ENCODE measurements at regions not wholly inside any gene's neighbourhood (a gene's known extent, or its start where the extent isn't known, plus 50 kb on each side); places are given as distances from the start of the nearest gene placed in this dataset.

DNA sequence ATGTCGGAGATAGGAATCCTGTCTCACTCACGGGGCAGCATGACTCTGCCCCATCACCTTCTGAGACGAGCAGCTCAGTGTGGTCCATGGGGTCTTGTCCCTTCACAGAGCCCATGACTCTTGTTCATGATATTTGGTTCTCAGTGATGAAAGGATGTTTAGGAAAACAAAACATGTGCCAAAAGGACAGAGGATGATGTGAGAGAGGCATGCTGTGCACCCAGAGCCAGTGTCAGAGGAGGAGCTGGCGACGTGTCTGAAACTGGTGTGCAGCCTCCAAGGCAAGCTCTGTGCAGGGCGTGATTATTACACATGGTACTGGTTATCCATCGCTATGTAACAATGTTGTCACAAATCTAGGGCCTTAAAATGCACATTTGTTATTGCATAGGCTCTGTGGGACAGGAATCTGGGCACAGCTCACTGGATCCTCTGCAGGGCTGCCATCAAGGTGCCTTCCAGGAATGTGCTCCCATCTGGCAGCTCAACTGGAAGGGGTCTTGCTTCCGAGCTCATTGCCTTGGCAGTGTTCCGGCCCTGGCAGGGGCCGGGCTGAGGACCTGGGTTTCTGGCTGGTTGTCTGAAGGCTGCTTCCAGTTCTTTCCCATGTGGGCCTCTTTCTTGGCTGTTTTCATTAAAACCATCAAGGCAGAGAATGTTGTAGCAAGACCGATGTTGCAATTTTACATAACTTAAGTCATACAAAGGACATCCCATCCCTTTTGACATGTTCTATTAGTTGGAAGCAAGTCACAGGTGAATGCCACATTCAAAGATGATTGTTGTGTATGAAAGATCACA, 175.4 kb downstream of the ERMARD start:
- TF ChIP-seq, protein P1, sequence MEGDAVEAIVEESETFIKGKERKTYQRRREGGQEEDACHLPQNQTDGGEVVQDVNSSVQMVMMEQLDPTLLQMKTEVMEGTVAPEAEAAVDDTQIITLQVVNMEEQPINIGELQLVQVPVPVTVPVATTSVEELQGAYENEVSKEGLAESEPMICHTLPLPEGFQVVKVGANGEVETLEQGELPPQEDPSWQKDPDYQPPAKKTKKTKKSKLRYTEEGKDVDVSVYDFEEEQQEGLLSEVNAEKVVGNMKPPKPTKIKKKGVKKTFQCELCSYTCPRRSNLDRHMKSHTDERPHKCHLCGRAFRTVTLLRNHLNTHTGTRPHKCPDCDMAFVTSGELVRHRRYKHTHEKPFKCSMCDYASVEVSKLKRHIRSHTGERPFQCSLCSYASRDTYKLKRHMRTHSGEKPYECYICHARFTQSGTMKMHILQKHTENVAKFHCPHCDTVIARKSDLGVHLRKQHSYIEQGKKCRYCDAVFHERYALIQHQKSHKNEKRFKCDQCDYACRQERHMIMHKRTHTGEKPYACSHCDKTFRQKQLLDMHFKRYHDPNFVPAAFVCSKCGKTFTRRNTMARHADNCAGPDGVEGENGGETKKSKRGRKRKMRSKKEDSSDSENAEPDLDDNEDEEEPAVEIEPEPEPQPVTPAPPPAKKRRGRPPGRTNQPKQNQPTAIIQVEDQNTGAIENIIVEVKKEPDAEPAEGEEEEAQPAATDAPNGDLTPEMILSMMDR (IDR thresholded peaks at IDR 0.05) = no peak
- TF ChIP-seq POLR2A (IDR thresholded peaks at IDR 0.05) (no peak), EP300 (IDR thresholded peaks at IDR 0.05) (no peak), POLR2AphosphoS5 (IDR thresholded peaks at IDR 0.05) (no peak)
